Gastroesophageal sphincter (tissue), 4 donors: ENCODE measurements at regions not wholly inside any gene's neighbourhood (a gene's known extent, or its start where the extent isn't known, plus 50 kb on each side); places are given as distances from the start of the nearest gene placed in this dataset.

ENCODE experiments used
- ATAC-seq: fragments of 150-250 bp; one replicate; pipeline ENCODE4 v1.9.1; 2016; ENCODE audit warnings: mild to moderate bottlenecking, moderate library complexity
- H3K27ac ChIP-seq, 4 donors: fragments of 200-600 bp; sonication (generic) in 3 of 4; 1 replicate in 3 of 4; 2 replicates in 1 of 4; pipeline ENCODE4 v1.5.1; 2016 to 2019
- H3K27me3 ChIP-seq: fragments of 200-600 bp; sonication (generic); one replicate; pipeline ENCODE4 v1.5.1; 2019
- H3K36me3 ChIP-seq, 2 donors: fragments of 200-600 bp; sonication (generic); one replicate each; pipeline ENCODE4 v1.5.1; 2019; ENCODE audit warnings: control low read depth in 1 of 2
- H3K4me1 ChIP-seq, 3 donors: fragments of 200-600 bp; sonication (generic); 1 replicate in 2 of 3; 2 replicates in 1 of 3; pipeline ENCODE4 v1.5.1; 2016 to 2019; ENCODE audit warnings: control low read depth in 2 of 3
- H3K4me3 ChIP-seq, 2 donors: fragments of 200-600 bp; sonication (generic); one replicate each; pipeline ENCODE4 v1.5.1; 2019; ENCODE audit warnings: mild to moderate bottlenecking in 1 of 2, moderate library complexity in 1 of 2
- H3K9me3 ChIP-seq, 3 donors: fragments of 200-600 bp; sonication (generic); one replicate each; pipeline ENCODE4 v1.5.1; 2017 to 2019; ENCODE audit warnings: control low read depth in 2 of 3
- CTCF ChIP-seq, 4 experiments: fragments of 200-600 bp in 2 of 4; fragments of 450-650 bp in 2 of 4; sonication (generic) in 1 of 4; IDR thresholded peaks; one replicate each; pipeline ENCODE4 v1.5.1; 2017 to 2019; ENCODE audit warnings: antibody characterized with exemption in 4 of 4, mild to moderate bottlenecking in 2 of 4, moderate library complexity in 2 of 4
- EP300 ChIP-seq: sonication (generic); formaldehyde crosslinking; IDR thresholded peaks from one replicate; pipeline ENCODE4 v1.6.1; 2017; ENCODE audit warnings: antibody characterized with exemption, mild to moderate bottlenecking
- POLR2A ChIP-seq, 2 donors: fragments of 450-650 bp; IDR thresholded peaks; one replicate each; pipeline ENCODE4 v1.6.1; 2017; ENCODE audit warnings: antibody characterized with exemption in 2 of 2, mild to moderate bottlenecking in 2 of 2, moderate library complexity in 1 of 2
- POLR2AphosphoS5 ChIP-seq: sonication (generic); formaldehyde crosslinking; IDR thresholded peaks from one replicate; pipeline ENCODE4 v1.6.1; 2017; ENCODE audit warnings: antibody characterized with exemption
- WGBS, 2 donors: methylation state at CpG; one replicate each; pipeline ENCODE4 v1.1.5; 2018; ENCODE audit warnings: low coverage in 1 of 2; 5-methylcytosine and 5-hydroxymethylcytosine counted together

DNA sequence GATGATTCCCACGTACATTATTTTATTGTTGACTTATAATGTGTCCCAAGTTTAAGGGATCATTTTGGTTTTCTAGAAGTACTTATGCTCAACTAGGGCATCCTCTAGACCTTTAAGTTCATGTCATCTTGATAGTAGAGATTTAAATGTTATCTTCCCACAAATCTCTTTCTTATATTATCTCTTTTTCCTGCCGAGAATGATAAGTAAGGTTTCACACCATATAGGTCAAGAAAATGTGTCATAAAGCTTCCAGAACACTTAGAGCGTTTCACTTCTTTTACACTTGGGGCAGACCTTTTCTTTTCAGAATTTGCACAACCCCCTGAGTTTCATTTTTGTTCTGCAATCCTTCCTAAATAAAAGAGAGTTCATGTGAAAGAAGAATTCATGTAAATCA is 142.0 kb upstream of the CBLB start:
- Histone ChIP-seq H3K4me1 (no peaks in the 10 kb centered on the region), H3K27me3 (no peaks in the 10 kb centered on the region), H3K27ac (no peak overlapping the region), H3K4me3 (no peak overlapping the region), H3K9me3 (no peaks in the 10 kb centered on the region), H3K36me3 (no peaks in the 10 kb centered on the region)
- WGBS, 2 donors: 88 to 90% methylated on average over 2 to 3 of the region's 3 CpGs
- no peak for ATAC-seq
- TF ChIP-seq POLR2AphosphoS5 (no peak), EP300 (no peak), POLR2A (IDR thresholded peaks at IDR 0.05) (no peak), CTCF (IDR thresholded peaks at IDR 0.05) (no peak)

GRCh38 chr3:106013971-106014370 is 145.2 kb upstream of the CBLB start:
- WGBS, 2 donors: 39 to 79% methylated on average over 2 of the region's 2 CpGs
- H3K27ac ChIP-seq: no peak overlapping the region
- TF ChIP-seq POLR2A (IDR thresholded peaks at IDR 0.05): no peak
- no peak for TF ChIP-seq POLR2AphosphoS5
- TF ChIP-seq EP300: no peak
- TF ChIP-seq CTCF (IDR thresholded peaks at IDR 0.05): no peak
- no peak overlapping the region for H3K4me3 ChIP-seq
- no peaks in the 10 kb centered on the region for H3K27me3 ChIP-seq
- H3K4me1 ChIP-seq: no peaks in the 10 kb centered on the region
- no peaks in the 10 kb centered on the region for H3K36me3 ChIP-seq
- no peaks in the 10 kb centered on the region for H3K9me3 ChIP-seq
- no peak for ATAC-seq

- TF ChIP-seq EP300 (no peak), POLR2A (IDR thresholded peaks at IDR 0.05) (no peak), CTCF (IDR thresholded peaks at IDR 0.05) (no peak), POLR2AphosphoS5 (no peak)
- WGBS, 2 donors: 50% methylated on average over 1 of the region's 1 CpG
- ATAC-seq: no peak
- Histone ChIP-seq H3K4me3 (no peak overlapping the region), H3K4me1 (no peaks in the 10 kb centered on the region), H3K27me3 (no peaks in the 10 kb centered on the region), H3K27ac (no peak overlapping the region), H3K9me3 (no peaks in the 10 kb centered on the region), H3K36me3 (no peaks in the 10 kb centered on the region)
Measured at GRCh38 chr3:106014518-106014917, 145.7 kb upstream of the CBLB start.

DNA sequence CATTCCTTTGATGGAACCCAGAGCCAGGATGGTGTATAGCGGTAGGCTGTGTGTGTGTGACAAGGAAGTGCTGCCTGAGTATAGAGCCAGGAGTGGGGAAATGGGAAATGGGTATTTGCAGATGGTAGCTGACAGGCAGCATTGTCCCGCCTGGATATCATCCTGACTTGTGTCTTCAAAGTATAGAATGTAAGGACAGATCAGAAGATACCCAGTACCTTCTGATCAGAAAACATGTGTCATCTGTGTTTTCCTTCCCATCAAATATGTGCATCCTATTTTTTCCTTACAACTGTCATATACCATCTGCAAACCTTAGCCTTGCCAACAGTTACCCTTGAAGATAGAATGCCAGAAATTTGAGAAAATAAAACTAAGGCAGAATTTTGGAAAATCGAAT is 146.2 kb upstream of the CBLB start:
- 84 to 85% methylated on average over 3 of the region's 3 CpGs for WGBS, 2 donors
- Histone ChIP-seq H3K4me3 (no peak overlapping the region), H3K27ac (no peak overlapping the region), H3K4me1 (no peaks in the 10 kb centered on the region), H3K9me3 (no peaks in the 10 kb centered on the region), H3K27me3 (no peaks in the 10 kb centered on the region), H3K36me3 (no peaks in the 10 kb centered on the region)
- no peak for ATAC-seq
- no peak for TF ChIP-seq CTCF (IDR thresholded peaks at IDR 0.05)
- TF ChIP-seq EP300: no peak
- TF ChIP-seq POLR2A (IDR thresholded peaks at IDR 0.05): no peak
- TF ChIP-seq POLR2AphosphoS5: no peak

- Histone ChIP-seq H3K4me3 (no peak overlapping the region), H3K36me3 (no peaks in the 10 kb centered on the region), H3K27me3 (no peaks in the 10 kb centered on the region), H3K4me1 (no peaks in the 10 kb centered on the region), H3K27ac (no peak overlapping the region), H3K9me3 (no peaks in the 10 kb centered on the region)
- TF ChIP-seq CTCF (IDR thresholded peaks at IDR 0.05): no peak
- TF ChIP-seq EP300: no peak
- TF ChIP-seq POLR2AphosphoS5: no peak
- TF ChIP-seq POLR2A (IDR thresholded peaks at IDR 0.05): no peak
- 78 to 87% methylated on average over 2 to 3 of the region's 4 CpGs for WGBS, 2 donors
- no peak for ATAC-seq
Measured at GRCh38 chr3:106018102-106018501, 149.3 kb upstream of the CBLB start.
